ENCODE measurements at regions not wholly inside any gene's neighbourhood (a gene's known extent, or its start where the extent isn't known, plus 50 kb on each side); places are given as distances from the start of the nearest gene placed in this dataset.

- TF ChIP-seq EZH2phosphoT487 (IDR thresholded peaks at IDR 0.05; ENCODE audit: borderline replicate concordance, low read length) (no peak), CTCF (IDR thresholded peaks at IDR 0.05; ENCODE audit: low read depth, low read length, poor library complexity, severe bottlenecking) (no peak)
These were observed 643.4 kb downstream of the JRKL start for GRCh38 chr11:97033178-97033577.
